Osteocyte (in vitro differentiated cells): ENCODE measurements at regions not wholly inside any gene's neighbourhood (a gene's known extent, or its start where the extent isn't known, plus 50 kb on each side); places are given as distances from the start of the nearest gene placed in this dataset.

ENCODE experiments used
- DNase-seq: peaks from one replicate; pipeline ENCODE4 v3.0.0; 2021; ENCODE audit warnings: mixed read lengths; ENCODE audit not compliant: unreplicated experiment; ENCODE audit errors: extremely low spot score
- H3K27ac Mint-ChIP-seq: one replicate; pipeline ENCODE4 v1.8.0; 2021; ENCODE audit warnings: mild to moderate bottlenecking, mixed read lengths; ENCODE audit not compliant: unreplicated experiment
- H3K27me3 Mint-ChIP-seq: one replicate; pipeline ENCODE4 v1.8.0; 2021; ENCODE audit warnings: mixed read lengths; ENCODE audit not compliant: unreplicated experiment
- H3K36me3 Mint-ChIP-seq: one replicate; pipeline ENCODE4 v1.8.0; 2021; ENCODE audit warnings: mixed read lengths; ENCODE audit not compliant: unreplicated experiment
- H3K4me1 Mint-ChIP-seq: one replicate; pipeline ENCODE4 v1.8.0; 2021; ENCODE audit warnings: mixed read lengths; ENCODE audit not compliant: unreplicated experiment
- H3K4me3 Mint-ChIP-seq: one replicate; pipeline ENCODE4 v1.8.0; 2021; ENCODE audit warnings: mild to moderate bottlenecking, moderate library complexity, mixed read lengths; ENCODE audit not compliant: unreplicated experiment
- H3K9me3 Mint-ChIP-seq: one replicate; pipeline ENCODE4 v1.8.0; 2021; ENCODE audit warnings: mixed read lengths; ENCODE audit not compliant: unreplicated experiment
- TF ChIP-seq, protein P1 (sequence below): fragments of 200-600 bp; sonication (generic); IDR thresholded peaks from 2 replicates; pipeline ENCODE4 v1.5.0; 2021; ENCODE audit warnings: antibody characterized with exemption, mild to moderate bottlenecking, moderate library complexity

DNA sequence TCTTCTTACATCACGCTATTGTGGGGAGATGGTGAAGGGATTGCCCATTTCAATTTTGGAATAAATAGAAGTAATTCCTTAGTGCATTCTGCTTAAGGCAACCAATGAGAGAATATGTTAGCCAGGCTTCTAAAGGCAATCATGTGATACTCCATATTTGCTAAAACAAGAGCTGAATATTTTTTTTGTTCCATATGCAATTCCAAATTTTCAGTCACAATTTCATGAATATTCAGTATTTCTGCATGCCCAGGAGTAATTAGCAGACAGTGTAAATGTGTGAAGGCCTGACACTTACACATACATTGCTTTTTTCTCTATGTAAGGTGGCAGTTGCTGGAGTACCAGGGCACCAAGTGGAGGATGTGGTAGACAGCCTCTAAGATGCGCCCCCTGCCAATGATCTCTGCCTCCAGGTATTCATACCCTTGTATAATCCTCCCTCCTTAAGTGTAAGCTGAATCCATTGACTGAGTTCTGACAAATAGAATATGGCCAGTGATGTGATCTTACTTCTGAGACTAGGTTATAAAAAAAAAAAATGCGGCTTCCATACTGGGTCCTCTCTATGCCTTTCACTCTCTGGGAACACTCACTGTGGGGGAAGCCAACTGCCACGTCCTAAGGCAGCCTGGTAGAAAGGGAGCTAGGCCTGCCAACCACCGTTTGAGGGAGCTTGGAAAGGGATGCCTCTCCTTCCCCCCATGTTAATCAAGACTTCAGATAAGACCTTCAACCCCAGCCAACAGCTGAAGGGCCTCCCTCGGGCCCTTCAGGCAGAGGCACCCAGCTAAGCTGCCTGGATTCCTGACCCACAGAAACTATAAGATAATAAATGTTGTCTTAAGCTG, 62.7 kb upstream of the PTGR2 start:
- DNase-seq: no peak
- Mint-ChIP-seq H3K9me3 (no peaks in the 10 kb centered on the region), H3K27ac (peak overlapping the region; percentile 98)

GRCh38 chr14:73788317-73788598, 63.4 kb upstream of the PTGR2 start:
- H3K36me3 Mint-ChIP-seq: no peaks in the 10 kb centered on the region
- H3K9me3 Mint-ChIP-seq: no peaks in the 10 kb centered on the region
- peaks cover 65% of the 10 kb centered on the region for H3K4me1 Mint-ChIP-seq
- DNase-seq: no peak
- peak overlapping the region; percentile 82 for H3K4me3 Mint-ChIP-seq
- H3K27ac Mint-ChIP-seq: peak overlapping the region; percentile 98
- TF ChIP-seq, protein P1, sequence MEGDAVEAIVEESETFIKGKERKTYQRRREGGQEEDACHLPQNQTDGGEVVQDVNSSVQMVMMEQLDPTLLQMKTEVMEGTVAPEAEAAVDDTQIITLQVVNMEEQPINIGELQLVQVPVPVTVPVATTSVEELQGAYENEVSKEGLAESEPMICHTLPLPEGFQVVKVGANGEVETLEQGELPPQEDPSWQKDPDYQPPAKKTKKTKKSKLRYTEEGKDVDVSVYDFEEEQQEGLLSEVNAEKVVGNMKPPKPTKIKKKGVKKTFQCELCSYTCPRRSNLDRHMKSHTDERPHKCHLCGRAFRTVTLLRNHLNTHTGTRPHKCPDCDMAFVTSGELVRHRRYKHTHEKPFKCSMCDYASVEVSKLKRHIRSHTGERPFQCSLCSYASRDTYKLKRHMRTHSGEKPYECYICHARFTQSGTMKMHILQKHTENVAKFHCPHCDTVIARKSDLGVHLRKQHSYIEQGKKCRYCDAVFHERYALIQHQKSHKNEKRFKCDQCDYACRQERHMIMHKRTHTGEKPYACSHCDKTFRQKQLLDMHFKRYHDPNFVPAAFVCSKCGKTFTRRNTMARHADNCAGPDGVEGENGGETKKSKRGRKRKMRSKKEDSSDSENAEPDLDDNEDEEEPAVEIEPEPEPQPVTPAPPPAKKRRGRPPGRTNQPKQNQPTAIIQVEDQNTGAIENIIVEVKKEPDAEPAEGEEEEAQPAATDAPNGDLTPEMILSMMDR: no peak
- H3K27me3 Mint-ChIP-seq: no peaks in the 10 kb centered on the region

More for the DNA sequence above, 62.7 kb upstream of the PTGR2 start:
- peaks cover 60% of the 10 kb centered on the region for H3K4me1 Mint-ChIP-seq
- no peaks in the 10 kb centered on the region for H3K36me3 Mint-ChIP-seq
- TF ChIP-seq, protein P1: no peak
- H3K4me3 Mint-ChIP-seq: no peak overlapping the region
- H3K27me3 Mint-ChIP-seq: no peaks in the 10 kb centered on the region

DNA sequence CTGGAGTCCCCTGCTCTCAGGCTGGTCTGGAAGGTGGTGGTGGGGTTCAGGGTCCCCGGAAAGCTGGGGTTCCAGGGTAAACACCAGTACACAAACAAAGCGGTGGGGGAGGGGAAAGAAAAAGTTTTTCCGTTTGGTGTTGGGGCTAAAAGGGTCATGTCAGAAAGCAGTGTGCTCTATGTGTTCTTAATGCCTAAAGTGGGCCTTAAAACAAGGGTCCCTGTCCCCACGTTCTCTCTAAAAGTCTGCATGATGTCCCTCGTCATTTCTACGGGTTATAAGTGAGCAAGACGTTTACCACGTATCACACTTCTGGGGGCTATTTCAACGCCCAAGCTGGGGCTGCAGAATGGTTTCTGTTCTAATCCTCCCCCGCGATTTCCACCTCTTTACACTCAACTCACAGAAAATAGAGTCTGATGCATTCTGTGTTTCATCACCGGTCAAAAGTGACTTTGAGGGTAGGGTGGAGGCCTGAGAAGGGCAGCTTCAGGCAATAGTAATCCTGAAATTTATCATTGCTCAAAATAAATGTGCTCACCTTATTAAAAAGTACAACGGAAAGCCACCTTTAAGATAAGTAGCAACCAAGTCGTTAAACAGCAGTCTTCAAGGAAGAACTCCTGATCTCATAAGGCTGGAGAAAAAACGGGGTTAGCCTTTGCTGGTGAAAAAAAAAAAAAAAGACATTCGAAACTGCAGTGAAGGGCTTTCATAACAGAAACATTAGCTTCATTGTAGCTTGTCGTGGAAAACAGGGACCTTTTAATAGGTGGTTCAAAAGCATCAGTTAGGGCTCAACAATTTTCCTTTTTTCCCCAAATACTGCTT, 63.9 kb upstream of the PTGR2 start:
- H3K27ac Mint-ChIP-seq: peak overlapping the region; percentile 98
- H3K9me3 Mint-ChIP-seq: no peaks in the 10 kb centered on the region
- H3K27me3 Mint-ChIP-seq: no peaks in the 10 kb centered on the region
- TF ChIP-seq, protein P1: no peak
- H3K4me1 Mint-ChIP-seq: peaks cover 70% of the 10 kb centered on the region
- DNase-seq: no peak
- H3K4me3 Mint-ChIP-seq: peak overlapping the region; percentile 82
- H3K36me3 Mint-ChIP-seq: no peaks in the 10 kb centered on the region

GRCh38 chr14:73786636-73787485, 64.8 kb upstream of the PTGR2 start:
- H3K4me3 Mint-ChIP-seq: peak overlapping the region; percentile 87
- H3K27me3 Mint-ChIP-seq: no peaks in the 10 kb centered on the region
- no peaks in the 10 kb centered on the region for H3K9me3 Mint-ChIP-seq
- no peaks in the 10 kb centered on the region for H3K36me3 Mint-ChIP-seq
- H3K27ac Mint-ChIP-seq: peak overlapping the region; percentile 98
- peaks cover 72% of the 10 kb centered on the region for H3K4me1 Mint-ChIP-seq
- DNase-seq: no peak
- TF ChIP-seq, protein P1: no peak
